ENCODE measurements at regions not wholly inside any gene's neighbourhood (a gene's known extent, or its start where the extent isn't known, plus 50 kb on each side); places are given as distances from the start of the nearest gene placed in this dataset.

DNA sequence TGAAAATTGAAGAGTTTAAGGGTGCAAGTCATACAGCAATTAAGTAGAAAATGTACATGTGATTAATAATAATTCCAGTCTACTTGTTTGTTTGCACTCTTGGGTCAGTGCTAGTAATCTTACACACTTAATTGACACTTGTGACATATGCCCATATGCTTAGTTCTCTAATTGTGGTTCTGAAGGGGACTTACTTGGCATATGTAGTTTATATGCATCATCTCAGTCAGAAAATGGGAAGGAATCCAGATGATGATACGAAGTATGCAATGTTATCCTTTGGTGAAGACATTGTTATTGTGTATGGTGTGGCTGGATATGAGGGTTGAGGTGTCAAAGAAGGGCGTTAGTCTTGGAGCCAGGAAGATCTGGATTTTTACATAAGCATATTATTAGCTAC, 193.5 kb upstream of the HDAC9 start:
- no peak overlapping the region for H3K4me3 Mint-ChIP-seq
- H3K27ac Mint-ChIP-seq, result no peak overlapping the region
- no peaks in the 10 kb centered on the region for H3K36me3 Mint-ChIP-seq (ENCODE audit: low read depth)

DNA sequence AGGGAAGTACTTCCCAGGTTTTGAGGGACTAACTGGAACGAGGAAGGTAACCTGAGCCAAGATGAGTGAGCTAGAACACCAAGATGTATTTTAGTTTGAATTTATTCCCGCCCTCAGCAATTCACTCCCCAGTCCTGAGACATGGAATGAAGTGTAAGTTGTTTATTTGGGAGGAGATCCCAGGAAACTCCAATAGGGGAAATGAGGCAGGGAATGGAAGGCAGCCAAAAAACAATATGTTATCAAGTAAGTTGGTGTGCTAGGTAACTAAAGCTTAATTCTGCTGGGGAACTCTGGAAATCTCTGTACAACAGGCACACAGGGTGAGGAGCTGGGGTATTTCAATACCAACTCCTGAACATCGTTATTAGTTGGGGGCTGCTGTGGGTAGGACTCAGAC, 189.7 kb upstream of the HDAC9 start:
- Mint-ChIP-seq H3K27ac (no peak overlapping the region), H3K4me3 (no peak overlapping the region), H3K36me3 (ENCODE audit: low read depth) (no peaks in the 10 kb centered on the region), H3K9me3 (no peaks in the 10 kb centered on the region), H3K27me3 (ENCODE audit: low read depth) (no peaks in the 10 kb centered on the region), H3K4me1 (ENCODE audit: low read depth) (no peaks in the 10 kb centered on the region)
- no peak for DNase-seq (ENCODE audit: low spot score)

More for the DNA sequence above, 193.5 kb upstream of the HDAC9 start:
- H3K9me3 Mint-ChIP-seq, result no peaks in the 10 kb centered on the region
- no peaks in the 10 kb centered on the region for H3K27me3 Mint-ChIP-seq (ENCODE audit: low read depth)
- DNase-seq (ENCODE audit: low spot score), result no peak
- no peaks in the 10 kb centered on the region for H3K4me1 Mint-ChIP-seq (ENCODE audit: low read depth)

DNA sequence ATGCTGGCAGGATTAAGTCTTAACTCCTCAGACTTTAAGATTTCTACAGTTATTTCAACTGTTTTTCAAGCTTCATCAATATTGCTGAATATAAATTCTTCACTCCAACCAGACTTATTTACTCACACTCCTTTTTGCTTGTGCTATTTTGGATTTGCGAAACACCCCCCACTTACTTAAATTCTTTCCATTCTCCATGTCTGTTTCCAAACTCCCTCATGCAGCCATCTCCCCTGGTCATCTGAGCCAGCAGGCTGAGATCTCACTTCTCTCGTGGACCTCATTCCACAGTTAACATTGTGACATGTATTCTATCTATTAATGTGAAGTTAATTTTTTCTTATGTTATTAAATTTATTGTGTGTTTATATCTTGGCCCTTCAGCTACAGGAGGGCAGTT, 188.9 kb upstream of the HDAC9 start:
- no peaks in the 10 kb centered on the region for H3K4me1 Mint-ChIP-seq (ENCODE audit: low read depth)
- no peaks in the 10 kb centered on the region for H3K36me3 Mint-ChIP-seq (ENCODE audit: low read depth)
- H3K27me3 Mint-ChIP-seq (ENCODE audit: low read depth), result no peaks in the 10 kb centered on the region
- H3K4me3 Mint-ChIP-seq, result no peak overlapping the region
- no peak overlapping the region for H3K27ac Mint-ChIP-seq
- no peaks in the 10 kb centered on the region for H3K9me3 Mint-ChIP-seq
- no peak for DNase-seq (ENCODE audit: low spot score)

DNA sequence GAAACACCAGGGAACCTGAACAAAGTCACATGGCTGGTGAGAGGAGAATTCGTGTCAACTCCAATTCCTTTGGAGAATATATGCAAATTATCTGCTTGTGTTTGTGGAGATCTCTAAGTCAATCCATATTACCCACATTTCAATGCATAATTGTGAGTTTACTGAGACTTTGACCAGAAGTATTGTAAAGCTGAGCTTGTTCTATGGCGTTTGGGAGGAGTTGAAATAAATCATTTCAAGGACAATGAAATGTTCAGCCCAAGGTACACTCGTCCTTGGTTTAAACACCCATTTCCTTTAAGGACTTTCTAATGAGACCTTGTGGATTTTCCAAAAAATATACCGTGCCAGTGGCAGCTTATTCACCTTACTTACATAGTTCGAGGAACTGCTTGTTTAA, 186.6 kb upstream of the HDAC9 start:
- H3K36me3 Mint-ChIP-seq (ENCODE audit: low read depth), result no peaks in the 10 kb centered on the region
- DNase-seq (ENCODE audit: low spot score), result no peak
- no peaks in the 10 kb centered on the region for H3K27me3 Mint-ChIP-seq (ENCODE audit: low read depth)
- H3K4me3 Mint-ChIP-seq, result no peak overlapping the region
- H3K4me1 Mint-ChIP-seq (ENCODE audit: low read depth), result peaks cover 7% of the 10 kb centered on the region
- H3K9me3 Mint-ChIP-seq, result no peaks in the 10 kb centered on the region
- no peak overlapping the region for H3K27ac Mint-ChIP-seq

- H3K27me3 Mint-ChIP-seq (ENCODE audit: low read depth), result no peaks in the 10 kb centered on the region
- no peak for DNase-seq (ENCODE audit: low spot score)
- H3K4me3 Mint-ChIP-seq, result no peak overlapping the region
- H3K27ac Mint-ChIP-seq, result no peak overlapping the region
- H3K4me1 Mint-ChIP-seq (ENCODE audit: low read depth), result peaks cover 7% of the 10 kb centered on the region
- no peaks in the 10 kb centered on the region for H3K9me3 Mint-ChIP-seq
- no peaks in the 10 kb centered on the region for H3K36me3 Mint-ChIP-seq (ENCODE audit: low read depth)
Measured at GRCh38 chr7:18312482-18312881, 183.1 kb upstream of the HDAC9 start.

- H3K4me1 Mint-ChIP-seq (ENCODE audit: low read depth), result peaks cover 7% of the 10 kb centered on the region
Measured at GRCh38 chr7:18313965-18314364, 181.6 kb upstream of the HDAC9 start.

DNA sequence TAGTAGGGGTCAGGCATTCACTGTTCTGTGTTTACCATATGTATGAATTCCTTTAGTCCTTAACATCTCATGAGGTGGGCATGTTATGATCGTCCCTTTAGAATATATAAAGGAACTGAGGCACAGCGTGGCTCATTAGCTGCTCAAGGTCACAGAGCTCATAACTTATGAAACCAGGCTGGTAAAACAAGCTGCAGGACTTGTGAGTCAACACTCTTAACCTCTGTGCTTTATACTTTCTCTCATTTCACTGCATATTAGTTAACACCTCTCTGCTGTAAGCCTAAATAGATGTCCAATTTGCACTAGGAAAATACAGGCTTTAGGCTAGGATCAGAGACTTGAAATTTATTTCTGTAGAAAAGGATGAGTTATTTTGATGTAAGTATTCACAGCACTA, 180.3 kb upstream of the HDAC9 start:
- no peaks in the 10 kb centered on the region for H3K36me3 Mint-ChIP-seq (ENCODE audit: low read depth)

More at GRCh38 chr7:18313965-18314364, 181.6 kb upstream of the HDAC9 start:
- Mint-ChIP-seq H3K27ac (no peak overlapping the region), H3K4me3 (no peak overlapping the region), H3K9me3 (no peaks in the 10 kb centered on the region), H3K36me3 (ENCODE audit: low read depth) (no peaks in the 10 kb centered on the region), H3K27me3 (ENCODE audit: low read depth) (no peaks in the 10 kb centered on the region)
- DNase-seq (ENCODE audit: low spot score), result no peak

GRCh38 chr7:18317941-18318340, 177.6 kb upstream of the HDAC9 start:
- no peaks in the 10 kb centered on the region for H3K36me3 Mint-ChIP-seq (ENCODE audit: low read depth)
- H3K27ac Mint-ChIP-seq, result no peak overlapping the region
- H3K27me3 Mint-ChIP-seq (ENCODE audit: low read depth), result no peaks in the 10 kb centered on the region
- DNase-seq (ENCODE audit: low spot score), result no peak
- no peak overlapping the region for H3K4me3 Mint-ChIP-seq
- H3K4me1 Mint-ChIP-seq (ENCODE audit: low read depth), result no peaks in the 10 kb centered on the region
- H3K9me3 Mint-ChIP-seq, result no peaks in the 10 kb centered on the region

More for the DNA sequence above, 180.3 kb upstream of the HDAC9 start:
- Mint-ChIP-seq H3K27ac (no peak overlapping the region), H3K4me3 (no peak overlapping the region), H3K27me3 (ENCODE audit: low read depth) (no peaks in the 10 kb centered on the region), H3K4me1 (ENCODE audit: low read depth) (peaks cover 7% of the 10 kb centered on the region), H3K9me3 (no peaks in the 10 kb centered on the region)
- DNase-seq (ENCODE audit: low spot score), result no peak

- DNase-seq (ENCODE audit: low spot score), result no peak
- Mint-ChIP-seq H3K9me3 (no peaks in the 10 kb centered on the region), H3K27me3 (ENCODE audit: low read depth) (no peaks in the 10 kb centered on the region), H3K4me1 (ENCODE audit: low read depth) (no peaks in the 10 kb centered on the region), H3K4me3 (no peak overlapping the region), H3K36me3 (ENCODE audit: low read depth) (no peaks in the 10 kb centered on the region), H3K27ac (no peak overlapping the region)
Measured at GRCh38 chr7:18320422-18320821, 175.1 kb upstream of the HDAC9 start.

- Mint-ChIP-seq H3K4me1 (ENCODE audit: low read depth) (no peaks in the 10 kb centered on the region), H3K4me3 (no peak overlapping the region), H3K36me3 (ENCODE audit: low read depth) (no peaks in the 10 kb centered on the region), H3K9me3 (no peaks in the 10 kb centered on the region), H3K27me3 (ENCODE audit: low read depth) (no peaks in the 10 kb centered on the region), H3K27ac (no peak overlapping the region)
- DNase-seq (ENCODE audit: low spot score), result no peak
Measured at GRCh38 chr7:18320971-18321567, 174.5 kb upstream of the HDAC9 start.

GRCh38 chr7:18330548-18330947, 165.0 kb upstream of the HDAC9 start:
- Mint-ChIP-seq H3K36me3 (ENCODE audit: low read depth) (no peaks in the 10 kb centered on the region), H3K4me3 (no peak overlapping the region), H3K27me3 (ENCODE audit: low read depth) (peaks cover 2% of the 10 kb centered on the region), H3K4me1 (ENCODE audit: low read depth) (no peaks in the 10 kb centered on the region), H3K9me3 (no peaks in the 10 kb centered on the region), H3K27ac (no peak overlapping the region)
- no peak for DNase-seq (ENCODE audit: low spot score)

- Mint-ChIP-seq H3K36me3 (ENCODE audit: low read depth) (no peaks in the 10 kb centered on the region), H3K4me3 (no peak overlapping the region), H3K27me3 (ENCODE audit: low read depth) (peaks cover 3% of the 10 kb centered on the region), H3K4me1 (ENCODE audit: low read depth) (no peaks in the 10 kb centered on the region), H3K27ac (no peak overlapping the region), H3K9me3 (no peaks in the 10 kb centered on the region)
- no peak for DNase-seq (ENCODE audit: low spot score)
Measured at GRCh38 chr7:18336626-18337025, 158.9 kb upstream of the HDAC9 start.

- Mint-ChIP-seq H3K27me3 (ENCODE audit: low read depth) (peaks cover 3% of the 10 kb centered on the region), H3K4me1 (ENCODE audit: low read depth) (no peaks in the 10 kb centered on the region), H3K27ac (no peak overlapping the region), H3K4me3 (no peak overlapping the region), H3K9me3 (no peaks in the 10 kb centered on the region), H3K36me3 (ENCODE audit: low read depth) (no peaks in the 10 kb centered on the region)
- no peak for DNase-seq (ENCODE audit: low spot score)
Measured at GRCh38 chr7:18337048-18337809, 158.3 kb upstream of the HDAC9 start.

GRCh38 chr7:18338910-18339523, 156.5 kb upstream of the HDAC9 start:
- Mint-ChIP-seq H3K36me3 (ENCODE audit: low read depth) (no peaks in the 10 kb centered on the region), H3K4me1 (ENCODE audit: low read depth) (no peaks in the 10 kb centered on the region), H3K27ac (no peak overlapping the region), H3K27me3 (ENCODE audit: low read depth) (peaks cover 3% of the 10 kb centered on the region), H3K9me3 (no peaks in the 10 kb centered on the region), H3K4me3 (no peak overlapping the region)
- DNase-seq (ENCODE audit: low spot score), result no peak
